22Rv1 (cell line): ENCODE measurements at regions not wholly inside any gene's neighbourhood (a gene's known extent, or its start where the extent isn't known, plus 50 kb on each side); places are given as distances from the start of the nearest gene placed in this dataset.

Experiments
- H3K27ac ChIP-seq: fragments of 450-650 bp; 2 replicates; pipeline ENCODE4 v1.5.1; 2017
- ZFX ChIP-seq: fragments of 450-650 bp; IDR thresholded peaks from 2 replicates; pipeline ENCODE4 v1.6.1; 2017; ENCODE audit warnings: antibody characterized with exemption, borderline replicate concordance
- TF ChIP-seq, protein P1 (sequence below): fragments of 450-650 bp; IDR thresholded peaks from 2 replicates; pipeline ENCODE4 v1.5.1; 2017; ENCODE audit warnings: mild to moderate bottlenecking

DNA sequence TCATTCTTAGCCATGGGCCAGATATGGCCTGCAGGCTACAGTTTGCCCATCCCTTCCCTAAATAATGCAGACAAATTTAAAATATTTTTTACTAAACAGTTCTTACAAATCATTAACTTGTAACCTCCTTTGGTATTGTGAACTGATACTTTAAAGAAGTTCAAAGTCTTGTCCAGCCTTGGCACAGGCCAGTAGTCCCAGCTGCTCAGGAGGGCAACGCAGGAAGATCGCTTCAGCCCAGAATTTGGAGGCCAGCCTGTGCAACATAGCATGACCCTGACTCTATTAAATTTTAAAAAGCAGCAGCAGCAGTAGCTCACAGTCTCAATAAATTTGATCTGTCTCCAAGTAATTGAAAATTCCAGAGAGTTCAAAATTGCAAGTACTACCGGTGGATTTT is 83.7 kb upstream of the ARHGAP32 start:
- no peak for TF ChIP-seq ZFX
- TF ChIP-seq, protein P1, sequence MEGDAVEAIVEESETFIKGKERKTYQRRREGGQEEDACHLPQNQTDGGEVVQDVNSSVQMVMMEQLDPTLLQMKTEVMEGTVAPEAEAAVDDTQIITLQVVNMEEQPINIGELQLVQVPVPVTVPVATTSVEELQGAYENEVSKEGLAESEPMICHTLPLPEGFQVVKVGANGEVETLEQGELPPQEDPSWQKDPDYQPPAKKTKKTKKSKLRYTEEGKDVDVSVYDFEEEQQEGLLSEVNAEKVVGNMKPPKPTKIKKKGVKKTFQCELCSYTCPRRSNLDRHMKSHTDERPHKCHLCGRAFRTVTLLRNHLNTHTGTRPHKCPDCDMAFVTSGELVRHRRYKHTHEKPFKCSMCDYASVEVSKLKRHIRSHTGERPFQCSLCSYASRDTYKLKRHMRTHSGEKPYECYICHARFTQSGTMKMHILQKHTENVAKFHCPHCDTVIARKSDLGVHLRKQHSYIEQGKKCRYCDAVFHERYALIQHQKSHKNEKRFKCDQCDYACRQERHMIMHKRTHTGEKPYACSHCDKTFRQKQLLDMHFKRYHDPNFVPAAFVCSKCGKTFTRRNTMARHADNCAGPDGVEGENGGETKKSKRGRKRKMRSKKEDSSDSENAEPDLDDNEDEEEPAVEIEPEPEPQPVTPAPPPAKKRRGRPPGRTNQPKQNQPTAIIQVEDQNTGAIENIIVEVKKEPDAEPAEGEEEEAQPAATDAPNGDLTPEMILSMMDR = no peak
- H3K27ac ChIP-seq = no peak overlapping the region

DNA sequence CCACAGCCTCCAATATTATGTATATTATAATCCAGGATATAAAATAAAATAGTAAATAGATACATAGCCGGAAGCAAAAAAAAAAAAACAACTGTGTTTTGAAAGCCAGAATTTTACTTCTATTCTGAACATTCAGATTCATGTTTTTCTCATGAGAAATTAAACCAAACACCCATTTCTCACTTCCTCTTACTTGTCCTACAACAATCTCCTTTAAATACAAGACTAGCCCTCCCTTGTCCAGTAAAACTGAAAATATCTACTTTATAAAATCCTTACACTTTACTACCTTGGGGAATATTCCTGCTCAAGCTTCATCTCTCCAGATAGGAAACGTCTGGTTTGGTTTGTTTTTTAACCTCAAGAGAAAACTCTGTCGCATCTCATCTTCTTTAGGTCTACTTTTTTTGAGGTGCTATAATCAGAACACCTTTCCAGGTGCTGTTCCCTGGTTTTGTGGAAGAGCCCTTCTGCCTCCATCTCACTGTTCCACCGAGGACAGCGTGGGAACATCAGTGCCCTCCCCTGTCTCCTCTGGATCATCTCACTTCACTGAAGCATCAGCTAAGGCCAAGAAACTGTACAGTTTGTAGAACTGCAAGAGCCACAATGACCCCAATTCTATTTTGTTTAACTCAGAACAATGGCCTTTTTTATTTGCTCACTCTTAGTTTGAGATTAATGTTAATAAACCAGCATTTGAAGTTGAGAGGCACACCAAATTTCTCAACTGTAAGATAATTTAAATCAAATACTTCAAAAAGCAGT is 82.0 kb upstream of the ARHGAP32 start:
- TF ChIP-seq, protein P1 = no peak
- no peak for TF ChIP-seq ZFX
- no peak overlapping the region for H3K27ac ChIP-seq

DNA sequence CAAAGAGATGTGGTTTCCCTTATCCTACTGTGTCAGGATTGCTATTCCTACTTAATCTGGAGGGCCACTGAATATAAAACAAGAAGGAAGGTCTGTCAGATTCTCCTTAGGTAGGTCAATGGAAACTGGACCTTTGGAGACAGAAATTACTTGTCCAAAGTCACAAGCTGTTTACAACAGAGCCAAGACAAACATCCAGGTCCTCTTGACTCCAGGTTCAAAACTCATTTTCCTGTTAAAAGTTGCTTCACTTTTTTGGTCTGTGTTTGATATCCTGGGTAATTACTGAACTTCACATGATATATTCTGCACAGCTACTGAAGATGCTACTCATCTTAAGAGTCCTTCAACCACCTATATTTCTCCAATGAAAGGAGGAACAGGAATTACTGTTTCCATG is 81.2 kb upstream of the ARHGAP32 start:
- H3K27ac ChIP-seq = no peak overlapping the region
- no peak for TF ChIP-seq ZFX
- TF ChIP-seq, protein P1 = no peak

DNA sequence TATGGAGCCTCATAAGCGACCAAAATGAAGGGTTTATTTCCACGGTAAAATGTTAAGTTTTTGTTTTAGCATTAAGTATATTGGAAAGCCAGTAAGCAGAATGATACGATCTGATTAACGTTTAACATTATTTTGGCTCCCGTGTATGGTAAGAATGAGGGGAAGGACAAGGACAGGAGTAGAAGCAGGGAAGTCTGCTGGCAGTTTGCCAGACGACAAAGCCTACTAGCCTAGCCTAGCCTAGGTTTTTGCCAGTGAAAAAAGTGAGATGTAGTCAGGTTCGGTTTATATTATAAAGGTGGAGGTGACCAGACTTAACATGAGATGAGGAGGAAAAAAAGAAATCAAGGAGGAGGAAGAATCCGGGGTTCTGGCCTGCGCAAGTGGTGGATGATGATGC is 78.9 kb upstream of the ARHGAP32 start:
- H3K27ac ChIP-seq = no peak overlapping the region
- TF ChIP-seq, protein P1 = no peak
- no peak for TF ChIP-seq ZFX

DNA sequence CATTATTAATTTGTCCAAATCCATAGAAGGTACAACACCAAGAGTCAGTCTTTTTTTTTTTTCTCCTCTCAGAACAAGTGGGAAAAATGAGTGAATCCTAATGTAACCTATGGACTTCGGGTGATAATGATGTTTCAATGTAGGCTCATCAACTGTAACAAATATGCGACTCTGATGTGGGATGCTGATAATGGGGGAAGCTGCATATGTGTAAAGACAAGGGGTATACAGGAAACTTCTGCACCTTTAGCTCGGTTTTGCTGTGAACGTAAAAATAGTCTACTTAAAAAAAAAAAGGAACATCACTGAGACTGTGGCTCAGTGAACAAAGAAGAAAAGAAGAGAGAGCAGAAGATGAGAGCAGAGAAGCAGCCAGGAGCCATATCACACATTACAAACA is 78.3 kb upstream of the ARHGAP32 start:
- H3K27ac ChIP-seq = no peak overlapping the region
- TF ChIP-seq, protein P1 = no peak
- no peak for TF ChIP-seq ZFX

DNA sequence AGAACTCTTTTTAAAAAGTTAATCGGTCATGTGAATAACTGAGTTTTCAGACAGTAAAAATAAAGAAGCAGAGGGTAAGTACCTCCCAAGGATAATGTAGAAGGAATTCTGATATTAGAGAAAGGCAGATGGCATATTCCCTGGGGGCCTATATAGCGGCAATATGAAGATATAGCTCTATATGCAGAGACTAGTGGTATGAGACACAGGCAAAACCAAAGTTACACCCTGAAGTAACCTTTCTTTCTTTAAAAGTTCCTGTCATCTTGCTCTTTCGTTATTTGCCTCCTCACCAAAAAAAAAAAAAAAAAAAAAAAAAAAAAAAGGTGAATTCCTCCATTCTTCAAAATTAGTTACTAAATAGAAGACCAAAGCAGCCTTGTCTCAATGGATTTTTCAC is 76.2 kb upstream of the ARHGAP32 start:
- TF ChIP-seq, protein P1 = no peak
- no peak for TF ChIP-seq ZFX
- H3K27ac ChIP-seq = no peak overlapping the region

DNA sequence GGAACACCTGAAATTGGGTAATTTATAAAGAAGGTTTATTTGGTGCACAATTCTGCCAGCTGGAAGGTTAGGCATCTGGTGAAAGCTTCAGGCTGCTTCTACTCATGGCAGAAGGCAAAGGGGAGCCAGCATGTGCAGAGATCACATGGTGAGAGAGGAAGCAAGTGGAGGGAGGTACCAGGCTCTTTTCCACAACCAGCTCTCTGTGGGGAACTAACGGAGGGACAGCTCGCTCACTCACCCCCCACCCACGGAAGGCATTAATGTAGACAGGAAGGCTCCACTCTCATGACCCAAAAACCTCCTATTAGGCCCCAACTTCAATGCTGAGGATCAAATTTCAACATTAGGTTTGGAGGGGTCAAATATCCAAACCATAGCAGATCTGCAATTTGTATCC is 75.6 kb upstream of the ARHGAP32 start:
- TF ChIP-seq, protein P1 = no peak
- TF ChIP-seq ZFX = no peak
- no peak overlapping the region for H3K27ac ChIP-seq
